ENCODE measurements at regions not wholly inside any gene's neighbourhood (a gene's known extent, or its start where the extent isn't known, plus 50 kb on each side); places are given as distances from the start of the nearest gene placed in this dataset.
"Not testable (repeated sequence)": the region's sequence is repeated elsewhere in the genome, so short reads cannot be mapped to it uniquely, and the experiment has no call there.

GRCh38 chr16:76866994-76867393, 324.0 kb upstream of the MON1B start:
- Histone ChIP-seq H3K36me3 (ENCODE audit: insufficient read depth, low read length, poor library complexity, severe bottlenecking) (no peaks in the 10 kb centered on the region), H3K27me3 (replicated peaks; ENCODE audit: insufficient read depth, low read depth, low read length, poor library complexity) (no peaks in the 10 kb centered on the region), H3K27ac (ENCODE audit: low read depth, low read length, poor library complexity, severe bottlenecking) (no peak overlapping the region), H3K4me1 (ENCODE audit: insufficient read depth, low read length, poor library complexity, severe bottlenecking) (no peaks in the 10 kb centered on the region), H3K9me3 (ENCODE audit: low read depth, low read length, poor library complexity, severe bottlenecking) (no peaks in the 10 kb centered on the region), H3K4me3 (ENCODE audit: low read depth, low read length, poor library complexity, severe bottlenecking) (no peak overlapping the region)
- no TSS peak for BruUV-seq (replicated peaks)
- ChIA-PET CTCF (no interaction called here), POLR2A (ENCODE audit: low non-redundant PET) (no interaction called here)
- intact Hi-C loops (cut with micrococcal nuclease; ENCODE audit: unreplicated experiment), result no loop called here
- DNase-seq (ENCODE audit: low spot score), result no peak
- TF ChIP-seq EZH2 (IDR thresholded peaks at IDR 0.05; ENCODE audit: borderline replicate concordance, low read depth, low read length, poor library complexity, severe bottlenecking) (no peak), CTCF (conservative IDR thresholded peaks at IDR 0.05; ENCODE audit: low read depth, low read length) (no peak)

- intact Hi-C loops (cut with micrococcal nuclease; ENCODE audit: unreplicated experiment), result no loop called here
Measured at GRCh38 chr16:76875898-76876297, 315.1 kb upstream of the MON1B start.

GRCh38 chr16:76879420-76879819, 311.6 kb upstream of the MON1B start:
- intact Hi-C loops (cut with micrococcal nuclease; ENCODE audit: unreplicated experiment), result no loop called here
- ChIA-PET POLR2A (ENCODE audit: low non-redundant PET) (no interaction called here), CTCF (no interaction called here)
- DNase-seq (ENCODE audit: low spot score), result no peak
- TF ChIP-seq CTCF (conservative IDR thresholded peaks at IDR 0.05; ENCODE audit: low read depth, low read length) (no peak), EZH2 (IDR thresholded peaks at IDR 0.05; ENCODE audit: borderline replicate concordance, low read depth, low read length, poor library complexity, severe bottlenecking) (no peak)
- no TSS peak for BruUV-seq (replicated peaks)
- Histone ChIP-seq H3K4me3 (ENCODE audit: low read depth, low read length, poor library complexity, severe bottlenecking) (no peak overlapping the region), H3K4me1 (ENCODE audit: insufficient read depth, low read length, poor library complexity, severe bottlenecking) (no peaks in the 10 kb centered on the region), H3K9me3 (ENCODE audit: low read depth, low read length, poor library complexity, severe bottlenecking) (no peaks in the 10 kb centered on the region), H3K27ac (ENCODE audit: low read depth, low read length, poor library complexity, severe bottlenecking) (no peak overlapping the region), H3K36me3 (ENCODE audit: insufficient read depth, low read length, poor library complexity, severe bottlenecking) (no peaks in the 10 kb centered on the region), H3K27me3 (replicated peaks; ENCODE audit: insufficient read depth, low read depth, low read length, poor library complexity) (no peaks in the 10 kb centered on the region)

More at GRCh38 chr16:76875898-76876297, 315.1 kb upstream of the MON1B start:
- DNase-seq (ENCODE audit: low spot score), result no peak
- POLR2A ChIA-PET (ENCODE audit: low non-redundant PET), result no interaction called here
- TF ChIP-seq EZH2 (IDR thresholded peaks at IDR 0.05; ENCODE audit: borderline replicate concordance, low read depth, low read length, poor library complexity, severe bottlenecking) (no peak), CTCF (conservative IDR thresholded peaks at IDR 0.05; ENCODE audit: low read depth, low read length) (no peak)
- H3K27me3 ChIP-seq (replicated peaks; ENCODE audit: insufficient read depth, low read depth, low read length, poor library complexity), result no peaks in the 10 kb centered on the region
- no peaks in the 10 kb centered on the region for H3K4me1 ChIP-seq (ENCODE audit: insufficient read depth, low read length, poor library complexity, severe bottlenecking)
- no peaks in the 10 kb centered on the region for H3K36me3 ChIP-seq (ENCODE audit: insufficient read depth, low read length, poor library complexity, severe bottlenecking)
- H3K27ac ChIP-seq (ENCODE audit: low read depth, low read length, poor library complexity, severe bottlenecking), result no peak overlapping the region
- no TSS peak for BruUV-seq (replicated peaks)
- H3K9me3 ChIP-seq (ENCODE audit: low read depth, low read length, poor library complexity, severe bottlenecking), result no peaks in the 10 kb centered on the region
- CTCF ChIA-PET, result no interaction called here
- no peak overlapping the region for H3K4me3 ChIP-seq (ENCODE audit: low read depth, low read length, poor library complexity, severe bottlenecking)

- H3K9me3 ChIP-seq (ENCODE audit: low read depth, low read length, poor library complexity, severe bottlenecking); DNase-seq (ENCODE audit: low spot score); H3K36me3 ChIP-seq (ENCODE audit: insufficient read depth, low read length, poor library complexity, severe bottlenecking); H3K4me1 ChIP-seq (ENCODE audit: insufficient read depth, low read length, poor library complexity, severe bottlenecking); H3K27me3 ChIP-seq (replicated peaks; ENCODE audit: insufficient read depth, low read depth, low read length, poor library complexity); BruUV-seq (replicated peaks); intact Hi-C loops (cut with micrococcal nuclease; ENCODE audit: unreplicated experiment); H3K4me3 ChIP-seq (ENCODE audit: low read depth, low read length, poor library complexity, severe bottlenecking); H3K27ac ChIP-seq (ENCODE audit: low read depth, low read length, poor library complexity, severe bottlenecking); POLR2A ChIA-PET (ENCODE audit: low non-redundant PET); CTCF ChIA-PET: not testable (repeated sequence)
Measured at GRCh38 chr16:76880523-76880922, 310.5 kb upstream of the MON1B start.
